CD4-positive, alpha-beta T cell (primary cell): ENCODE measurements at regions not wholly inside any gene's neighbourhood (a gene's known extent, or its start where the extent isn't known, plus 50 kb on each side); places are given as distances from the start of the nearest gene placed in this dataset.

Source experiments
- ATAC-seq: fragments of 200-7000 bp; cut with Tn5 transposase; one replicate; pipeline ENCODE4 v1.10.0; 2022; ENCODE audit warnings: mild to moderate bottlenecking; ENCODE audit not compliant: poor library complexity
- CTCF ChIA-PET: fragments of 350-600 bp; sonication (Branson Sonifier 250); formaldehyde crosslinking; loops from one replicate; lab custom pipeline; 2021; ENCODE audit warnings: antibody characterized with exemption, inconsistent platforms; lab: Charles Lee
- POLR2A ChIA-PET: fragments of 350-600 bp; sonication (Branson Sonifier 250); formaldehyde crosslinking; loops from one replicate; lab custom pipeline; 2021; ENCODE audit warnings: antibody characterized with exemption, inconsistent platforms; lab: Charles Lee
- DNase-seq, 14 experiments: peaks; one replicate each; pipeline ENCODE4 v3.0.0-alpha.2; 2013 to 2020; ENCODE audit warnings: mixed read lengths in 2 of 14
- H3K27ac ChIP-seq, 2 donors: one replicate each; pipeline versions ENCODE4 v1.5.1 to v1.7.0; 2013; ENCODE audit warnings: low read length in 2 of 2, low read depth in 1 of 2, mild to moderate bottlenecking in 1 of 2
- H3K27me3 ChIP-seq, 2 experiments: 1 replicate in 1 of 2; 2 replicates in 1 of 2; pipeline versions ENCODE4 v1.6.1 to v1.7.0; 2013; ENCODE audit warnings: low read length in 2 of 2, control low read depth in 1 of 2, mild to moderate bottlenecking in 1 of 2, moderate library complexity in 1 of 2; ENCODE audit not compliant: insufficient read depth in 2 of 2, control insufficient read depth in 1 of 2
- H3K36me3 ChIP-seq: one replicate; pipeline ENCODE4 v1.6.1; 2013; ENCODE audit warnings: low read length, control low read depth; ENCODE audit not compliant: insufficient read depth
- H3K4me1 ChIP-seq: one replicate; pipeline ENCODE4 v1.6.1; 2013; ENCODE audit warnings: low read length, control low read depth; ENCODE audit not compliant: insufficient read depth
- H3K4me3 ChIP-seq: one replicate; pipeline ENCODE4 v1.5.1; 2013; ENCODE audit warnings: mild to moderate bottlenecking, low read length, moderate library complexity
- H3K9me3 ChIP-seq, 2 experiments: 1 replicate in 1 of 2; 2 replicates in 1 of 2; pipeline versions ENCODE4 v1.6.1 to v1.7.0; 2013; ENCODE audit warnings: low read length in 2 of 2, mild to moderate bottlenecking in 2 of 2, control low read depth in 1 of 2, moderate library complexity in 1 of 2; ENCODE audit not compliant: control insufficient read depth in 1 of 2, insufficient read depth in 1 of 2
- H3K27ac Mint-ChIP-seq: one replicate; pipeline ENCODE4 v1.8.0; 2020; ENCODE audit warnings: mixed read lengths
- H3K27me3 Mint-ChIP-seq: one replicate; pipeline ENCODE4 v1.8.0; 2021; ENCODE audit warnings: mixed read lengths
- H3K36me3 Mint-ChIP-seq: one replicate; pipeline ENCODE4 v1.8.0; 2021; ENCODE audit warnings: low read depth, mixed read lengths
- H3K4me1 Mint-ChIP-seq: one replicate; pipeline ENCODE4 v1.8.0; 2021; ENCODE audit warnings: low read depth, mixed read lengths
- H3K4me3 Mint-ChIP-seq: one replicate; pipeline ENCODE4 v1.8.0; 2020; ENCODE audit warnings: mild to moderate bottlenecking, mixed read lengths
- H3K9me3 Mint-ChIP-seq: one replicate; pipeline ENCODE4 v1.8.0; 2020; ENCODE audit warnings: mixed read lengths
- CTCF ChIP-seq: fragments of 200-600 bp; IDR thresholded peaks from one replicate; pipeline ENCODE4 v1.8.0; 2022; ENCODE audit warnings: antibody characterized with exemption, mild to moderate bottlenecking
- intact Hi-C, 2 experiments: fragments of 100-400 bp; cut with DNase I in 1 of 2; cut with micrococcal nuclease in 1 of 2; formaldehyde crosslinking; loops; one replicate each; pipeline versions ENCODE4 v1.15.1 to v1.9.0; 2023 to 2025; cut with DNase I, micrococcal nuclease

GRCh38 chr4:126993351-126993750 lies 639.4 kb upstream of the INTU start:
- H3K9me3 ChIP-seq = peaks cover 0 to 6% of the 10 kb centered on the region in 2 experiments
- ChIA-PET POLR2A (no interaction called here), CTCF (no interaction called here)
- H3K27ac ChIP-seq = no peak overlapping the region
- no peaks in the 10 kb centered on the region for H3K4me1 Mint-ChIP-seq
- intact Hi-C loops = no loop called here
- H3K4me1 ChIP-seq = no peaks in the 10 kb centered on the region
- no peak overlapping the region for H3K27ac Mint-ChIP-seq
- no peak overlapping the region for H3K4me3 Mint-ChIP-seq
- no peak for ATAC-seq
- H3K36me3 Mint-ChIP-seq = no peaks in the 10 kb centered on the region
- no peaks in the 10 kb centered on the region for H3K36me3 ChIP-seq
- no peak overlapping the region for H3K4me3 ChIP-seq
- no peak for DNase-seq
- no peaks in the 10 kb centered on the region for H3K27me3 Mint-ChIP-seq
- TF ChIP-seq CTCF = no peak
- peaks cover 4% of the 10 kb centered on the region for H3K9me3 Mint-ChIP-seq
- no peaks in the 10 kb centered on the region for H3K27me3 ChIP-seq

GRCh38 chr4:126995235-126995634 lies 637.5 kb upstream of the INTU start:
- CTCF ChIA-PET = no interaction called here

GRCh38 chr4:127000110-127000509 lies 632.6 kb upstream of the INTU start:
- no peak overlapping the region for H3K4me3 Mint-ChIP-seq
- no peaks in the 10 kb centered on the region for H3K9me3 ChIP-seq

More at GRCh38 chr4:126995235-126995634, 637.5 kb upstream of the INTU start:
- Mint-ChIP-seq H3K27me3 (no peaks in the 10 kb centered on the region), H3K27ac (no peak overlapping the region), H3K36me3 (no peaks in the 10 kb centered on the region), H3K4me1 (no peaks in the 10 kb centered on the region), H3K4me3 (no peak overlapping the region), H3K9me3 (peaks cover 6% of the 10 kb centered on the region)
- TF ChIP-seq CTCF = no peak
- H3K27ac ChIP-seq = no peak overlapping the region
- no peaks in the 10 kb centered on the region for H3K27me3 ChIP-seq
- DNase-seq = no peak
- no peak overlapping the region for H3K4me3 ChIP-seq
- intact Hi-C loops = no loop called here
- ATAC-seq = no peak
- POLR2A ChIA-PET = no interaction called here
- H3K36me3 ChIP-seq = no peaks in the 10 kb centered on the region
- H3K9me3 ChIP-seq = no peaks in the 10 kb centered on the region
- no peaks in the 10 kb centered on the region for H3K4me1 ChIP-seq

More at GRCh38 chr4:127000110-127000509, 632.6 kb upstream of the INTU start:
- Histone ChIP-seq H3K36me3 (no peaks in the 10 kb centered on the region), H3K27ac (no peak overlapping the region), H3K4me1 (no peaks in the 10 kb centered on the region), H3K4me3 (no peak overlapping the region), H3K27me3 (no peaks in the 10 kb centered on the region)
- no peaks in the 10 kb centered on the region for H3K27me3 Mint-ChIP-seq
- no peaks in the 10 kb centered on the region for H3K4me1 Mint-ChIP-seq
- peaks cover 7% of the 10 kb centered on the region for H3K9me3 Mint-ChIP-seq
- intact Hi-C loops = no loop called here
- ChIA-PET POLR2A (no interaction called here), CTCF (no interaction called here)
- DNase-seq (no peak), ATAC-seq (no peak)
- H3K36me3 Mint-ChIP-seq = no peaks in the 10 kb centered on the region
- H3K27ac Mint-ChIP-seq = no peak overlapping the region
- no peak for TF ChIP-seq CTCF
